GM19238 (cell line): ENCODE measurements at regions not wholly inside any gene's neighbourhood (a gene's known extent, or its start where the extent isn't known, plus 50 kb on each side); places are given as distances from the start of the nearest gene placed in this dataset.
"Not testable (repeated sequence)": the region's sequence is repeated elsewhere in the genome, so short reads cannot be mapped to it uniquely, and the experiment has no call there.

Source experiments
- DNase-seq: peaks from one replicate; pipeline ENCODE4 v3.0.0; 2011; ENCODE audit warnings: low spot score; ENCODE audit not compliant: insufficient read length

DNA sequence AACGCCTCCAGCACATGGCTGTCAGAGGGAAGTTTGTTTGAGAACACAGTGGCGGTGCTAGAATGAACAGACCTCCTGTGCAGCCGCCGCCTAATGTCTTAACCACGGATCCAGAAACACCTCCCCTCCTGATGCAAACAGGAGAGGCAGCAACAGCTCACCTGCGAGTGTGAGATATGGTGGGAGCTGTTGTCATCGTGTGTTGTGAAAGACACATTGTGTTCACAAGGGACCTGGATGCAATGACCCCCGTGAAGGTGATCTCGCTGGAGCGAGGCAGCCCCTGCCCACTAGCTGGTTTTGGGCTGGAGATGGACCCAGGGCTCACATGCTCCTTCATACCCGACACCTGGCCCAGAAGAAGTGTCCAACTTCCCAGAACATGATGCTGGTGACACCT is 315.3 kb upstream of the C1orf174 start:
- DNase-seq: no peak

DNA sequence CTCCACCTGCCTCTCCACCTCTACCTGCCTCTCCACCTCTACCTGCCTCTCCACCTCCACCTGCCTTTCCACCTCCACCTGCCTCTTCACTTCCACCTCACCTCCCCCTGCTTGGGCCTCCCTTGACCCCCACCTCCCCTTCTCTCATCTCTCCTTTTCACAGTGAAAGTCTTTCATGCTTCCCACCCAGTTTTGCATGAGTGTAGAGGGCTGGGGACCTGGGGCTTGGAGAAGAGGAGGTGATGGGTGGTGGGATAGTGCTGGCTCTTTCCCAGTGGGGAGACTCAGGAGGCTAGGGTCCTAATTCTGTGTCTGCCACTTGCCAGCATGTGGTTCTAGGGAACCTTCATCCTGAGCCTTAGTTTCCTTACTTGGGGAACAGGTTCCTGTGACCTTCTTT is 316.2 kb upstream of the C1orf174 start:
- DNase-seq: no peak

DNA sequence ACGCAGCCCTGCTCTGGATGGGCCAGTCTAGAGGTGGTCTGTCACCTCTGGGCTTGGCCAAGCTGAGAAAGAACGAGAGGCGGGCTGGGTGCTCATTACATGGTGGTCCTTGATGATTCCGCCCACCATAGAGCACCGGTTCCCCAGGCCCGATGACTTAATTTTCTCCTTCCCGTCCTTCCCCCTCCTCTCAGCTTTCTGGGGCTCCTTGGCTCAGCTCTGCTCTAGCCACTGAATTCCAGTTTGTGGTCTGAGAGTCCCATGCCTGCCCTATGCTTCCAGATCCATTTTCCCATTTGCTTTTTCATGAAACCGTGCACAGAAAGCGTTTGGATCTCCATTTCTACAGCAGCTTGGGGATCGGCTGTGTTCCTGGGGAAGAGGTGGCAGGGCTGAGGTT is 318.5 kb upstream of the C1orf174 start:
- DNase-seq: no peak

DNA sequence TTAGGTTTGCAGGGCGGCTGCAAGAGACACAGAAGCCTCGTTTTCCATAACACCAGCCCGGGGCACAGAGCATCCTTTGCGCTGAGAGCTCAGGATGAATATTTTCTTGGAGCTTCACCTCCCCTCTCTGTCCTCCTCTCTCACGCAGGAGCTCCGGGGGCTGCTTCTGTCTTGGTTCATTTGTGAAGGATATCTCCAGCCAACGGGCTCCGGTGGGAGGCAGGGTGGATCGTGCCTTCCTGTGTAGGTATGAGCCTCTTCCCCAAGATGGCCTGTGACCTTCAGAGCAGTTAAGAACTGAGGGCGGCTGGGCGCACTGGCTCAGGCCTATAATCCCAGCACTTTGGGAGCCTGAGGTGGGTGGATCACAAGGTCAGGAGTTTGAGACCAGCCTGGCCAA is 319.0 kb upstream of the C1orf174 start:
- no peak for DNase-seq

DNA sequence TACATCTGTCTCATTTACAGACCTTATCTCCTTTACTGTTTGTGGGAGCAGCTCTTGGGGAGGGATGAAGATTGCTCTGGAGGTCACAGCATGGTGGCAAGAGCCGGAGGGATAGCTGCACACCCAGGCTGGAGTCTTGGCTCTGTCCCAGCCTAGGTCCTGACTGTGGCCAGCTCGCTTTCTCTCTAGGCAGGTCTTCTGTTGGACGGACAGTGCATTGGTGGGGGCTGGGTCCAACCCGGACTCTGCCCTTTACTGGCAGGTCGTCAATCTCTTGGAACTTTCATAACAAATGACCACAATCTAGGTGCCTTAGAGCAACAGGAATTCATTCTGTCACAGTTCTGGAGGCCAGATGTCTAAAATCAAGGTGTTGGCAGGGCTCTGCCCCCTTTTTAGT is 319.8 kb upstream of the C1orf174 start:
- no peak for DNase-seq

DNA sequence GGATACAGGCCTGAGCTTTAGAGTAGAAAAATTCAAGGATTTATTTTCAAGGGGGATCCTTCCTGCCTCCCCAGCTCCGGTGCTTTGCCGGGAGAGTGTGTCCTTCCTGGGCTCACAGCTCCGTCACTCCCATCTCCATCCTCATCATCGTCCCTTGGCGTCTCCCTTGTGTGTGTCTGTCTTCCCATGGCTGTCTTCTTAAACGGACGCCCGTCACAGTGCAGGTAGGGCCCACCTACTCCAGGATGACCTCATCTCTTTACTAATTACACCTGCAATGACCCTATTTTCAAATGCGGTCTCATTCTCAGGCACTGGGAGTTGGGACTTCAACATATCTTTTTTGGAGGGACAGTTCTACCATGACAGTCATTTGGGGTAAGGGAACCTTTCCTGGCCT is 320.3 kb upstream of the C1orf174 start:
- DNase-seq: no peak

DNA sequence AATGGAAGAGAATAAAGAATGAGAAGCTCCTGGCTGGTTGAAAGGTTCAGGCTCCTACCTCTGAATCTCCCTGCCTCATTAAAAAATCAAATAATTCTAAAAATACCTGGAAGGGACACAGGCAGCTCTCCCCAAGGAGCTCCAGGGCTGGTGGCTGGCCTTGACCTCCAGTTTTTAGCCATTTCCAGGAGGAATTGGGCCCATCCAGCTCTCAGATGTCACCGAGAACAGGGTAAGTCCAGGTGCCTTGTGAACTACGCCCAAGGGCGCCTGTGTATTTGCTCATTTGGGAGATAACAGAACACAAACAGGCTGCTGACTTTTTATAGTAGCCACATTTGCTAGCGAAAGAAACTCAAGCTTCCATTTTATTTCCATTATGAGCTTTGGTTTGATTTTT is 321.0 kb upstream of the C1orf174 start:
- no peak for DNase-seq

DNA sequence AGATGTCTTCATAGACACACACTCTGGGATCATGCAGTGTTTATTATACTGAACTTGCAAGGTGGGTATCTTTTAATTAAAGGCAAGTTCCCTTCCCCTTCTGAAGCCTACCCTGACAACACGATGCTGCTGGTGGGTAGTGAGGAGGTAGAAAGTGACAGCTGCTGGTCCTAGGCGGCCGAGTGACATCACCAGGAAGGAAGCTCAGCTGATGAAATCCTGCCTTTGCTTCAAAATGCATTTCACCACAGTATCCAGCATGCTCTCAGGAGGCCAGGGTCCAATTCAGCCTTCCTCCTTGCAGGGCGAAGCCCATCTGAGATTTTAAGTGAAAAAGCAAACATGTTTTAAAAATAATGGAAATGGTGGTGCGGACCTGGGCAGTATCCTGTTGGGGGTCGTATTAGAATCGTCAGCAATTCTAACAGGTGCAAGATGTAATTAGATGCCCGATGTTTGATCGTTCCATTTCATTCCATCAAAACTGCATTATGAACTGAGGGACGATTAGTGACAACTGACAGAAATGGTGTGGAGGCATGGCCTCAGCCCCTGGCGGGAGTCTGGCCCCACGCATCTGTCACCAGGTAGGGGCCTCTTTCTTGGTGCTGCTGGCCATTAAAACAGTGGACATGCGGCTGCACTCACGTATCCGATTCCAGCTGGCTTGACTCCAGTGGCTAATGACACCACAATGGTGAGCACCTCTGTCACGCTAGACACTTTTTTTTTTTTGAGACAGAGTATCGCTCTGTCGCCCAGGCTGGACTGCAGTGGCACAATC is 324.8 kb upstream of the C1orf174 start:
- DNase-seq: no peak

DNA sequence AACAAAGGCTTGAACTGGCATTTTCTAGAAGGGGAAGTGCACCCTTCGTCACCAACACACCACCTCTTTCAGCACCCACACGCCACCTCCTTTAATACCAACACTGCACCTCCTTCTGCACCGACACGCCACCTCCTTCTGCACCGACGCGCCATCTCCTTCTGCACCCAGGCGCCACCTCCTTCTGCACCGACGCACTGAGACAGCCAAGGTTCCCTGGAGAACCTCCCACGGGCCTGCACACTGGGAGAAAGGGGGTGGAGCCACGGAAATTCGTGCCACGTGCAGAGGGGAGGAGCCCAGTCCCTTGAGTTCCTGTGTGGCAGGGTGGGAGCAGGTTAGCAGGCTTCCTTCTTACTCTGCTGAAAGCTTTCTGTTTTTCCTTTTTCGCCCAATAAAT is 327.9 kb upstream of the C1orf174 start:
- no peak for DNase-seq

DNA sequence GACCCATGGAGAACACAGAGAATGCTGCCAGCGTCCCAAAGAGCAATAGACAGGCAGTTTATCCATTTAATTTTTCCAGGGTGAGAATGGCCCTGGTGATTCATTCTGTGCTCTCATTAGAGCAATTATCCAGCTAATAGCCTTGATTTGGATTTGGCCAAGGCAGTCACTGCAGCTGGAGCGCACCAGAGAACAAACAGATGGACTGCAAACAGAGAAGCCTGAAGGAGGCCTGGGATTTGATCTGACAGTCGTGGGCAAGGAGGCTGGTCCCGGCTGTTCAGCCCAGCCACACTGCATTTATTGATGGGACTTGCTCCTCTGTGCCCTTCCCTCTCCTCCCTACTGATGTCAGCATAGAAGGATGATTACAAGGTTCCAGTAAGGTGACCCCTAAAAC is 353.9 kb upstream of the C1orf174 start:
- DNase-seq: no peak

DNA sequence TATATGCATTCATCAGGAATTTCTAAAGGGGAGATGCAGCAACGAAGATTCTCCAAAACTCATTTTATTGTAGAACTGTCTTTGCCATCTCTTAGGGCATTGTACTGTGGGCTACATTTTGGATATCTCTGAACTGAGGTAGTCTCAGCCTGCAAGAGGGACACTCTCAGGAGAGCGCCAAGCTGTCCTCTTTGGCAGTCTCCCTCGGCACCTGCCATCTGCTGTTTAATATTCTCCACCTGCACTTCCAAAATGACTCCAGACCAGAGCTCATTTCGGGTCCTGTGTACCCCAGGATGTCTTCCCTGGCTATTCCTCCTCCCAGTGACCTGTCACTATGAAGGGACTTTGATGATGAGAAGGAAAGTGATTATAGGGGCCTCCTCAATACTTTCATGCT is 356.3 kb upstream of the C1orf174 start:
- DNase-seq: no peak

DNA sequence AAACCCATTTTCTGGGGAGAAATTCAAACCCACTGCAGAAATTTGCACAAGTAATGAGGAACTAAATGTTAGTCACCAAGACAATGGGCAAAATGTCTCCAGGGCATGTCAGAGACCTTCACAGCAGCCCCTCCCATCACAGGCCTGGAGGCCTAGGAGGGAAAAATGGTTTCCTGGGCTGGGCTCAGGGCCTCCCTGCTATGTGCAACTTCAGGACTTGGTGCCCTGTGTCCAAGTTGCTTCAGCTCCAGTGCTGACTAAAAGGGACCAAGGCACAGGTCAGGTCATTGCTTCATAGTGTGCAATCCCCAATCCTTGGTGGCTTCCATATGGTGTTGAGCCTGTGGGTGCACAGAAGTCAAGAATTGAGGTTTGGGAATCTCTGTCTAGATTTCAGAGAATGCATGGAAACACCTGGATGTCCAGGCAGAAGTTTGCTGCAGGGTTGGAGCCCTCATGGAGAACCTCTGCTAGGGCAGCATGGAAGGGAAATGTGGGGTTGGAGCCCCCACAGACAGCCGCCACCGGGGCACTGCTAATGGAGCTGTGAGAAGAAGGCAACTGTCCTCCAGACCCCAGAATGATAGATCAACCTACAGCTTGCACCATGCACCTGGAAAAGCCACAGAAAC is 358.2 kb upstream of the C1orf174 start:
- not testable (repeated sequence) for DNase-seq

DNA sequence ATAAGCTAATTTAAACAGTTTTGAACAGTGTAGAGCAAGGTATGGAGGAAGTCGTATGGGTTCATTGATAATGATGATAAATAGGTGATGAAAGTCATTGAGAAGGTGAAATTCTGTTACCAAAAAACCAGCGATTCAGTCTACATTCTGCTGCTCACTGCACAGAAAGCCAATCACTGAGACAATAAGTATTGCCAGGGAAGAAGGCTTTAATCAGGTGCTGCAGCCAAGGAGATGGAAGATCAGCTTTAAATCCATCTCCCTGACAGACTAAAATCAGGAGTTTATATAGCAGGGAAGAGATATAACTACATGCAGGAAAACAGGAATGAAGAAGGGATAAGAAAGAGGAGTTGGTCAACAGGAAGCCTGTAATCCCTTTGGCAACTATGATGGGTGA is 361.3 kb upstream of the C1orf174 start:
- DNase-seq: no peak

DNA sequence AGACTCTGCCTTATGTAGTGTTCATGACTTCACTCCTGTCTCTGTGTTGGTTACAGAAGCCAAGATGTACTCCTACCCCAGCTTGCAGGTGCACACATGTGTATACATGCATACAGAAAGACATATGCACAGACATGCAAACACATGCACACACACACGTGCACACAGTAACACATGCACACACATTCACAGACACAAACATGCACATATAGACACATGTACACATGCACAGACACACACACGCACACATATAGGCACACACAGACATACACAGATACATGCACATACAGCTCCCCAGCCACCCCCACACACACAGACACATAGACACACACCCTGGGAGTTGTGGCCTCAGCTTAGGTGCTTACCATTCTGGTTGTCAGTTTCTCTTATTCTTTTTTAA is 362.6 kb upstream of the C1orf174 start:
- no peak for DNase-seq

DNA sequence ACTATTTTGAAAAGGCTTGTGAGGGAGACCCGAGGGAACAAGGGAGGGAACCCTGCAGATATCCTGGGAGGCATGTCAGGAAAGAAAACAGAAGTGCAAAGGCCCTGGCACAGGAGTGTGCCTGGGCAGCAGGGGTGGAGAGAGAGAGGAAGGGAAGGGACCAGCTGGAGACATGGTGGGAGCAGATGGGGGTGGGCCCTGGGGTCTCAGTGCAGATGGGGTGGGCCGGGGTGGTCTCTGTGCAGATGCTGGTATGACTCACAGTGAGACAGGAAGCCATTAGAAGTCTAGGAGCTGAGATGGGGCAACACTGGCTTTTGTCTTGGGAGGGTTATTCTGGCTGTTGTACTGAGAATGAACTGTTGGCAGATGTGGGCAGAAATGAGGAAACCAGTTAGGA is 363.6 kb upstream of the C1orf174 start:
- DNase-seq: no peak

DNA sequence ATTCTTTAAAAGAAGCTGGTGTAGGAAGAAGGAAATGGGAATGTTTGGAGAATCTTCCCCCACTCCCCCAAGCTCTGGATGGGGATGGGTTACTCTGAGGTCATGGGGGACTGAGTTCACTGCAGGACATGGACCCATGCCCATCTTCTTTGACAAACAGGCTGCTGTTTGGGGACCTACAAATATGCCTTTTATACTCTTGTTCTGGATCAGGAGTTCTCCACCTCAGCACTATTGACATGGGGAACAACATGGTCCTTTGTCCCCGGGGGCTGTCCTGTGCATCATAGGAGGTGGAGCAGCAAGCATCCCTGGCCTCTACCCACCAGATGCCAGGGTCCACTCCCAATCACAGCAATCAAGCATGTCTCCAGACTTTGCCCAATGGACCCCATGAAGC is 365.8 kb upstream of the C1orf174 start:
- DNase-seq: no peak

DNA sequence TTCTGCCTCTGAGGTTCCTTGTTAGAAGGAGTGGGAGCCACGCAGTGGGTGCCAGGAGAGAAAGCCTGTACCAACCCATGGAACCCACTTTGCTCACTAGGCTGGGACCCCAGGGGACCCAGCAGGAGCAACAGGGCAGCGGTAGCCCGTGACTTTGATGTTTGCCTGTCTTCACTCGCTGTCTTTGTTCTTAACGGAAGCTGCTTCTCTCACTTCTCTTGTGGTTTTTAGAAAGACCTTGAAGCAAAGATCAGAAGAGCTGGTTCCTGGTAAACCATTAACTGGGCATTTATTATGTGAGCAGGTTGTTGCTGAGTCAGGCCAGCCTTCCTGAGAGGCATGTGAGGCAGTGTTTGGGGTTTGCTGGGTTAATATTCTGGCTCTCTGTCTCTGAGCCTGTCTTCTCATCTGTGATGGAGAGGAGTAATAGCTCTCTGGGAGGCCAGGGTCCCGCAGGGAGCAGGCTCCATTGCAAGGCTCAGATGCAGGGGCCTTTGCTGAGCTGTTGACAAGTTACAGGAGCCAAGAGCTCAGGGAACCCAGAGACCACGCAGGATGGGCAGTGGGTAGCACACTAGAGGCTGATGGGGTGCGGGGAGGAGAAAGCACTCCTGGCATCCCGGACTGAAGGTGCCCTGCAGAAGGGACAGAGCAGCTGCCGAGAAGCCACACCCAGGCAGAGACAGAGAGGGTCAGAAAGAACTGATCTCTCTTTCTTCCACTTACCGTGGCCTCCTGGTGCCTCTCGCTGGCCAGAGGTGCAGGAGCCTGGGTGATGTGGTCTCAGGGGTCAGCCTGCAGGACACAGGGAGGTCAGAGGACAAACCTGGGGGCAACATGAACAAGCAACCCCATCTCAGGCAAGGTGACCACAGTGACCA is 367.5 kb upstream of the C1orf174 start:
- DNase-seq: peak; percentile 69

DNA sequence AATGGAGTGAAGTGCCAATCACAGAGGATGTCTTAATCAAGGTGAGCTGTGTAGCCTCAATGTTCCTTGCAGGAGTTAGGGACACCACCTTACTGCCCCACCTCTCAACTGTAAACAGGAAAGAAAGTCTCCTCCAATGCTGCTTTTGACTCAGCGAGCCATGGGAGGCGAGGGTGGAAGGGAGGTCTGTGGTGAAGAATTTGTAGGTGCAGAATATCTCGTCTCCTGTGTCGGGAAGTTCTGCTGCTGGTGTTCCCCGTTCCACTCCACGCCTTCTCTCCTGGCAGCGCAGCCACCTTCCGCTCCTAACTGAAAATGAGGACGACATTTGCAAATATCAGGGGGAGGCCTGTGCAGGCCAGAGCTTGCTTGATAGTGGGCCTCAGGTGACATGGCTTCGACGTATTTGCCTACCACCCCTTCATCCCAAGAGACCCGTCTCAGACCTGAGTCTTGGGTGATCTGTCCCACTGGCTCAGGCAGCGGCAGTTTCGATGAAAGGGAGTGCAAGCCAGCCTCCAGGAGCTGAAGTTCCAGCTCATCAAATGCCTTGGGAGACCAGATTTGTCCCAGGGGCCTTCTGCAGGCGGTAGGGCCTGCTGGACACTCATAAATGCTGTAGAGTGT is 368.3 kb upstream of the C1orf174 start:
- no peak for DNase-seq

DNA sequence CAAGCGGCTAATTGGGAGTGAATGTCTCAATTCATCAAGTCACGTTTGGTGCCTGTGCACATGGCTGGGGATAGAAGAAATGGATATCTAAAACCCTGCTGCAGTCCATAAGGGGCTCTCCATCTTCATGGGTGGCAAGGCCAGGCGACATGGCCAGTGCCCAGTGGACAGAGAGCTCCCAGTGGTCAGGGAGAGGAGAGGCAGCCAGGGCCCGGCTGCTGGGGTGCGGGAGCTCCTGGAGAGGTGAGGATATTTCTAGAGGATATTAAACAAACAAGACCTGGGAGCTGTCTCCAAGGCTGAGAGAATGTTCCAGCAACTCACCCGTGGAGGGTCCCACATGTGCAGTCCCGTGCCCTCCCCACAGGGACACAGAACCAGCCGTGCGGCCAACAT is 368.8 kb upstream of the C1orf174 start:
- no peak for DNase-seq

DNA sequence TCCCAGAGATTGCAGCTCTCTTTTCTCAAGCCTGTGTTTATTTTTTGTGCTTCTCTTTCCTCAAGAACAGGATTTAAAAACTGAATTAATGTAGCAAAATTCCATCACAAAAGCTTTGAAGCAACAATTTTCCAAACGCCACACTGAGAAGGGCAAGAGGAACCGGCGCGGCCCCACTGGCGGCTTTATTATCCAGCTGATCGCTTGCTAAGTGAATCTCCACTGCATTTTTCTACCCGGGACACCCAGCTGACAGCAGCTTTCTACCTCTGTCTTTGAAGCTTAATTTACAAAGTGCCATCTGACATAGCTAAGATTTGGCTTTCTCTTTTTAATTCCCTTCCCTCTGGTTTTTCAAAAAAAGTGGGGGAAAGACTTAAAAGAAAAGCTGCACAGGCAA is 369.3 kb upstream of the C1orf174 start:
- no peak for DNase-seq

DNA sequence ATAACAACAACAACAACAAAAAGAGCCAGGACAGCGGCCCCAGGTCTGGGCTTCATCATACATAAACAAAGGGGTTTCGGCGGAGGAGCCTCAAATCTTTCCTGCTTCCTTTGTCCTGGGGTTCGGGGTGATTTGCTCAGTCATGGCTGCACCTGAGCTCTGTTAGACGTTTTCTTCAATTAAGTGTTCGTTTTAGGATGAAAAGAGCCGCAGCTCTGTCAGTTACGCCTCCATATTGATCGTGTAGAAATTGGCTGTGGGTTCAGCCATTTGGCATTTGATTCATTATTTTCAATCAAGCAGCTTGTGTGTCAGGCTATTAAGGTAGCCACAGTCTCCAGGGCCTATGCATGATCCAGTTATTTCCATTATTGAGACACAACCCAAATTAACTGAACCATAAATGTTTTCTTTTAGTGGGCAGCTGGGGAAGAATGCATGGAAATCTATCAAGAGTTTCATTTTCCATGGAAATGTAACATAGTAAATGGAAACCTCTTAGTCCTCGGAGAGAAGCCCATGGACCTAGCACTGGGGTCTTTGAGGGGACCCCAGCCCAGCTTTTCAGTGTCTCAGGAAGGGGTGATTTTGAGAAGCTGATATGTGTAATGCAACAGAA is 370.0 kb upstream of the C1orf174 start:
- no peak for DNase-seq
